ENCODE measurements at regions not wholly inside any gene's neighbourhood (a gene's known extent, or its start where the extent isn't known, plus 50 kb on each side); places are given as distances from the start of the nearest gene placed in this dataset.

DNA sequence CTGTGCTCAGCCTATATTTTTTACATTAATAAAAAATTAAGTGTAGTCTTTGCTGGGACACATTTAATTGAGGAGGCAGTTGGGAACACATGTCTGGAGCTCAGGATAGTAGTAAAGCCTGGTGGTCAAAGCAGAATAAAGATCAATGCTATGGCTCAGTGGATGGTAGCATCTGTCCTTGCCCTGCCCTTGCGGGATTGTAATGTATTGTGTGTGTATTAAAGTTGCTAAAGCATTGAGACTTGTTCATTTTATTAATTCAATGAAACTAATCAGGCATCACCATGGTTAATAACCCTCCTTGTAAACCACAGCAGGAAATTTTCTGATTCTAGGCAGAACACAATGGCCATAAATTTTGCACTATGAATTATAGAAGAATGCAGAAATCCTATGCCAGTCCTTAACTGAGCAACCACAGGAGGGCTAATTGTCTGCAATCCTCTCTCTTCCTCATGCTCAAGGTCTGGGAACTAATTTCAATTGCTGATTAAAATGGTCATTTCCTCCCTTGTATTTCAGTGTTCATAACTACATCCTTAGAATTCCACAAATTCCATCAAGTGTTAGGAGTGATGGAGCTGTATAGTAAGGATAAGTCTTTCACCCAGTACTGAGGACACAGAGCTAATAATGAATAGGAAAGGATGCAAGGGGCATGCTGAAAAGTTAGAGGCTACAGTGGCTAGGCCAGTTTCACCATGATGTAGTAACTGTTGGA is 403.2 kb upstream of the DDI1 start:
- POLR2A ChIA-PET: no interaction called here
- Mint-ChIP-seq H3K27ac (no peak overlapping the region), H3K4me3 (no peak overlapping the region), H3K36me3 (ENCODE audit: low read depth) (no peaks in the 10 kb centered on the region), H3K27me3 (ENCODE audit: low read depth) (no peaks in the 10 kb centered on the region), H3K9me3 (ENCODE audit: insufficient read depth) (no peaks in the 10 kb centered on the region), H3K4me1 (ENCODE audit: low read depth) (no peaks in the 10 kb centered on the region)
- ATAC-seq (no peak), DNase-seq (no peak)
- CTCF ChIA-PET: no interaction called here

DNA sequence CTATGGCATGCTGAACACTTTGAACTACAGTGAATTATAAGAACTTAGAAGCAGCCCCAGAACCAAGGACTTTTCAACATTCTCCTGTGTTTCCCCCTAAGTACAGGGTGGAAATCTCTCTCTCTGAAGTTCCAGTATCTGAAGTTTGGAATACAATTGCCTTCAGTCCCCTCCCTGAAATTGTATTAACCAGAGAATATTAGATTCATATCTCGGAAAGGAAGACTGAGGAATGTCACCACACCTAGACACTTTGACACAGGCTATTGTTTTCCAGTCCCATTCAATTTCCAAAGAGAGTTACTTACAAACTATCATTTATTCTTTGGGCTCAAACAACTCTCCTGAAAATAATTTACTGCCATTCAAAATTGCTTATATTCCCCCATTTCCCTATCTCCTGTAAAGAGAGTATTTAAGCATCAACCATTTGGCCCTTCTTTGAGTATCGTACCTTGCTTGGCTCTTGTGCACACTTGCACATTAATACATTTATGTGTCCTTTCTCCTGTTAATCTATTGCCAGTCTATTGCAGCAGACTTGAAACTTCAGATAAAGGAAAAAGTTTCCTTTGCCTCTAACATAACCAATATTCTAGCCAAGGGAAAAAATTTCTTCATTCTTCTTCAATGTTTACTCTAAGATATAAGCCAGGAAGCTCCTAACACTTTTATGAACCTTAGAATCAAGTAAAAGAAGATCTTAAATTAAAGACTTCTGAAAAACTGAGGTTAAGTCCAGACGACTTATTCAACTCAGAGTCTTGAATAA is 402.4 kb upstream of the DDI1 start:
- Mint-ChIP-seq H3K4me3 (no peak overlapping the region), H3K36me3 (ENCODE audit: low read depth) (no peaks in the 10 kb centered on the region), H3K4me1 (ENCODE audit: low read depth) (no peaks in the 10 kb centered on the region), H3K9me3 (ENCODE audit: insufficient read depth) (no peaks in the 10 kb centered on the region), H3K27ac (no peak overlapping the region), H3K27me3 (ENCODE audit: low read depth) (no peaks in the 10 kb centered on the region)
- ATAC-seq: no peak
- POLR2A ChIA-PET: no interaction called here
- DNase-seq: no peak
- CTCF ChIA-PET: no interaction called here

- Mint-ChIP-seq H3K27ac (no peak overlapping the region), H3K4me1 (ENCODE audit: low read depth) (no peaks in the 10 kb centered on the region), H3K4me3 (no peak overlapping the region), H3K9me3 (ENCODE audit: insufficient read depth) (no peaks in the 10 kb centered on the region), H3K27me3 (ENCODE audit: low read depth) (no peaks in the 10 kb centered on the region), H3K36me3 (ENCODE audit: low read depth) (no peaks in the 10 kb centered on the region)
- ChIA-PET POLR2A (no interaction called here), CTCF (no interaction called here)
- no peak for DNase-seq
- no peak for ATAC-seq
Observed at GRCh38 chr11:103636232-103636631, 400.2 kb upstream of the DDI1 start.

GRCh38 chr11:103637295-103637694 is 399.1 kb upstream of the DDI1 start:
- CTCF ChIA-PET: no interaction called here
- Mint-ChIP-seq H3K27me3 (ENCODE audit: low read depth) (no peaks in the 10 kb centered on the region), H3K4me1 (ENCODE audit: low read depth) (no peaks in the 10 kb centered on the region), H3K9me3 (ENCODE audit: insufficient read depth) (no peaks in the 10 kb centered on the region), H3K27ac (no peak overlapping the region), H3K4me3 (no peak overlapping the region), H3K36me3 (ENCODE audit: low read depth) (no peaks in the 10 kb centered on the region)
- no peak for DNase-seq
- POLR2A ChIA-PET: no interaction called here
- ATAC-seq: no peak

DNA sequence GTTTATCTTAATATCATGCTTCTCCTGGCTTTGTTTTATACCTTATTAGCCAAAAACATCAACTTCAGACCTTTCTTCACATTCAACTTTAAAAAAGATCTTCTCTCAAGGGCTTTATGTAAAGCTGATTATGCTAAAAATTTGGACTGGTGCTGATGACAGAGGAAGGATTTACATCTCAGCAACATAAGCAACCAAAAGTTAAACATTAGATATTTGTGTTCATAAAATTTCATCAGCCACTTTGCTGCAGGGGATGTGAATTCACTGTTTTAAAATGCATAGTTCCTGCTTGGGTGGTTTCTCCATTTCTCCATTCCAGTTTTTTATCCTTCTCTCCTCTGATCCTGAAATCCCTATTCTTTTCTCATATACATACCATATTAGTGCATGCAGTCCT is 398.6 kb upstream of the DDI1 start:
- no peak for ATAC-seq
- Mint-ChIP-seq H3K27me3 (ENCODE audit: low read depth) (no peaks in the 10 kb centered on the region), H3K4me1 (ENCODE audit: low read depth) (no peaks in the 10 kb centered on the region), H3K27ac (no peak overlapping the region), H3K4me3 (no peak overlapping the region), H3K9me3 (ENCODE audit: insufficient read depth) (no peaks in the 10 kb centered on the region), H3K36me3 (ENCODE audit: low read depth) (no peaks in the 10 kb centered on the region)
- DNase-seq: no peak
- POLR2A ChIA-PET: no interaction called here
- CTCF ChIA-PET: no interaction called here

DNA sequence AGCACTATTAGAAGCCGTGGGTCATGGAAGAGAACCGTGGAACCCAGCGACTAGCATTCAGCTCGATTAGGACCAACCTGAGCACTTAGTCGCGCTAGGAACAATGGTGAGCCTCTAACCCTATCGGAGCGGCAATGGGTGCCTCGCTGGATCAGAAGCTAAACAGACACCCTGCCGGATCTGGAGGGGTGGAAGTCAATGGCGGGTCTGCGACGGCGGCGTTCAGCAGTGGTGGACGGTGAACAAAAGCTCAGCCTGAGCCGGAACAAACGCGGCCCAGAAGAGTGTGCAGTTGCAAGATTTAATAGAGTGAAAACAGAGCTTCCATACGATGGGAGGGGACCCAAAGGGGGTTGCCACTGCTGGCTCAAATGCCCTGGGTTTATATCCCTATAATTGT is 391.8 kb upstream of the DDI1 start:
- no peak for DNase-seq
- ChIA-PET POLR2A (no interaction called here), CTCF (no interaction called here)
- Mint-ChIP-seq H3K27ac (no peak overlapping the region), H3K4me3 (no peak overlapping the region), H3K27me3 (ENCODE audit: low read depth) (no peaks in the 10 kb centered on the region), H3K4me1 (ENCODE audit: low read depth) (no peaks in the 10 kb centered on the region), H3K9me3 (ENCODE audit: insufficient read depth) (no peaks in the 10 kb centered on the region), H3K36me3 (ENCODE audit: low read depth) (no peaks in the 10 kb centered on the region)
- ATAC-seq: no peak

DNA sequence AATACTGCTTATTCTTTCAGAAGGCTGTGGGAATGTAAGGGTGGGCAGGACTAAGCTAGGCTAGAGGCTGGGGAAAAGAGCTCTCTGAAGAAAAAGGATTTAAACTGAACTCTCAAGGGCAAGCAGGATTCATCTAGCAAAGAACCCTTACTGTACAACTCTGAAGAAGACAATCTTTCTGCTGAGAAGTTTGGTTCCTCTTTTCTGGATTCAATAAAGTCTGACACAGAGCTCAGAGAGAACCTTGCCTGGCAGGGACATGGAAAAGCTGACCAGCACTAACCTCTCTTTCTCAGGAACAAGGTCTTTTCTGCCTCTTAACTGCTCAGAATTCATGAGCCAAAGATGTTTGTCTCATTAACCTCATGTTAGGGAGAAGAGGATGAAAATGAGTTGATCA is 388.4 kb upstream of the DDI1 start:
- no peak for ATAC-seq
- Mint-ChIP-seq H3K36me3 (ENCODE audit: low read depth) (no peaks in the 10 kb centered on the region), H3K9me3 (ENCODE audit: insufficient read depth) (no peaks in the 10 kb centered on the region), H3K4me3 (no peak overlapping the region), H3K27ac (no peak overlapping the region), H3K27me3 (ENCODE audit: low read depth) (no peaks in the 10 kb centered on the region), H3K4me1 (ENCODE audit: low read depth) (no peaks in the 10 kb centered on the region)
- ChIA-PET POLR2A (no interaction called here), CTCF (no interaction called here)
- no peak for DNase-seq

GRCh38 chr11:103648670-103649400 is 387.6 kb upstream of the DDI1 start:
- Mint-ChIP-seq H3K4me3 (no peak overlapping the region), H3K4me1 (ENCODE audit: low read depth) (no peaks in the 10 kb centered on the region), H3K9me3 (ENCODE audit: insufficient read depth) (no peaks in the 10 kb centered on the region), H3K27me3 (ENCODE audit: low read depth) (no peaks in the 10 kb centered on the region), H3K36me3 (ENCODE audit: low read depth) (no peaks in the 10 kb centered on the region), H3K27ac (no peak overlapping the region)
- ChIA-PET CTCF (no interaction called here), POLR2A (no interaction called here)
- ATAC-seq (no peak), DNase-seq (no peak)

DNA sequence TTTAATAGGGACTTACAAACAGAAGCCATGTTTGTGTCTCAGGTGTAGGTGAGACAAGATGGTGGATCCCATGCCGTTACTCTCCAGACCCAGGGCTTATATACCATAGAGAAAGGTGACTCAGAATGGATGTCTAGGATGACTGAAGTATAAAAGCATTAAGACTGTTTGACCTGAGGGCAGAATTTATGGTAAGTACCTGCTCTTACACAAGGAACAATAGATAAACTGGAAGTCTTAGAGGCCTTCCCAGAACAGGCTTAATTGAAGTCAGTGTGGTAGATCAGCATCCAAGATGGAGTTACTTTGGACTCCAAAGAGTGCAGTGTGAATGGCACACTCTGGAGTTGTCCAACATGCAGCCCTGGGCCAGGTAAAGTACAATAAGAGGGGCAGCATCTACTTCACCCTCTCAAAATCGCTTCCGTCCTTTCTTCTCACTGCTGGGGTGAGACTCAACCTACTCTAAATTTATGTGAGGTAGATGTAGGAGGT is 387.0 kb upstream of the DDI1 start:
- Mint-ChIP-seq H3K27me3 (ENCODE audit: low read depth) (no peaks in the 10 kb centered on the region), H3K4me3 (no peak overlapping the region), H3K9me3 (ENCODE audit: insufficient read depth) (no peaks in the 10 kb centered on the region), H3K36me3 (ENCODE audit: low read depth) (no peaks in the 10 kb centered on the region), H3K27ac (no peak overlapping the region), H3K4me1 (ENCODE audit: low read depth) (no peaks in the 10 kb centered on the region)
- POLR2A ChIA-PET: no interaction called here
- ATAC-seq (no peak), DNase-seq (no peak)
- CTCF ChIA-PET: no interaction called here

DNA sequence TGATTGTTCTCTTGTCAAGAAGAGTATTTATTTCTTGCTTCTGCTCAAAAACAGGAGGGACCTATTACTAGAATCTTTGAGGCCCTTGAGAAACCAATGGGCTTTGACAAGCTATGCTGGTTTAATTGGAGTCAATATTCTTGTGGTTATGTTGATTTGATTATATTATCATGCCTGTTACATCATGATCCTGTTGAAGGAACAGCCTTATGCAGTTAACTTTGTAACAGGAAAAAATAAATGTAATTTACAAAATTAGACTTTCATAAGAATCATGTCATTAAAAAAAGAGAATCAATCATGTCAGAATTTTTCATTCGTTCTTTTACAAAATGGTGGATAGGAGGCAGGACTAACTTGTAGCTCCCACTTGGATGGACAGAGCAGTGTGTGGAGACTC is 386.1 kb upstream of the DDI1 start:
- Mint-ChIP-seq H3K4me3 (no peak overlapping the region), H3K27ac (no peak overlapping the region), H3K36me3 (ENCODE audit: low read depth) (no peaks in the 10 kb centered on the region), H3K9me3 (ENCODE audit: insufficient read depth) (no peaks in the 10 kb centered on the region), H3K4me1 (ENCODE audit: low read depth) (no peaks in the 10 kb centered on the region), H3K27me3 (ENCODE audit: low read depth) (no peaks in the 10 kb centered on the region)
- ChIA-PET CTCF (no interaction called here), POLR2A (no interaction called here)
- ATAC-seq (no peak), DNase-seq (no peak)

DNA sequence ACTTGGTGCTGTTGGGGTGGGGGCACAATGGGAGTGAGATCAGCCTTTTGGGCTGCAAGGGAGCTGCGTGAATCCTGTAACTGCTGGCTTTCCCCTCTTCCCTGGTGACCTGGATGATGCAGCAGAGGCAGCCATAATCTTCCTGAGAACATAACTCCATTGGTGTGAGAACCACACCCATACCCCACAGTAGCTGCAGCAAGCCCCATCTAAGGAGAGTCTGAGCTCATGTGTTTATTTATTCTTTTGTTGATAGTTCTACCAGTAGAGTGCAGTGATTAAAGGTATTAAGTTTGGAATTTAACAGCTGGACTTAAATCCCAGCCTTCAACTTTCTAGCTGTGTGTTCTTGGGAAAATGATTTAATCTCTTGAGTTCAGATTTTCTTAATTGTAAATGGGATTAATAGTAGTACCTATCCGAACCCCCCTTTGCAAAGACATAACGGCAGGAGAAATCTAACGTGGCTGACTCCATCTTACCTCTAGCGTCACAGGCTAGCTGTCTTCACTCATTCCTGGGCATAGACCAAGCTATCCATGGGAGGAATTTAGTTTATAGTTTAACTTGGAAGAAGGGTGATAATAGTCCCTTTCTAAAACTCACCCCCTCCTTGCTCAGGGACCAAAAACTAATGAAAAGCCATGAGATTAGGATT is 385.0 kb upstream of the DDI1 start:
- Mint-ChIP-seq H3K27me3 (ENCODE audit: low read depth) (no peaks in the 10 kb centered on the region), H3K27ac (no peak overlapping the region), H3K36me3 (ENCODE audit: low read depth) (no peaks in the 10 kb centered on the region), H3K4me1 (ENCODE audit: low read depth) (no peaks in the 10 kb centered on the region), H3K9me3 (ENCODE audit: insufficient read depth) (no peaks in the 10 kb centered on the region), H3K4me3 (no peak overlapping the region)
- POLR2A ChIA-PET: no interaction called here
- no peak for ATAC-seq
- no peak for DNase-seq
- CTCF ChIA-PET: no interaction called here

GRCh38 chr11:103652013-103652412 is 384.4 kb upstream of the DDI1 start:
- POLR2A ChIA-PET: no interaction called here
- no peaks in the 10 kb centered on the region for H3K9me3 Mint-ChIP-seq (ENCODE audit: insufficient read depth)
- DNase-seq: no peak
- no peaks in the 10 kb centered on the region for H3K27me3 Mint-ChIP-seq (ENCODE audit: low read depth)
- ATAC-seq: no peak
- no peak overlapping the region for H3K27ac Mint-ChIP-seq
- H3K36me3 Mint-ChIP-seq (ENCODE audit: low read depth): no peaks in the 10 kb centered on the region
- H3K4me1 Mint-ChIP-seq (ENCODE audit: low read depth): no peaks in the 10 kb centered on the region
- no peak overlapping the region for H3K4me3 Mint-ChIP-seq
- CTCF ChIA-PET: no interaction called here

All from activated CD8-positive, alpha-beta T cell treated with anti-CD3 and anti-CD28 coated beads, Interleukin-2, amount 10 ng/mL, durations not matched to agents 7 days and 5 days (primary cell).